ENCODE measurements at regions not wholly inside any gene's neighbourhood (a gene's known extent, or its start where the extent isn't known, plus 50 kb on each side); places are given as distances from the start of the nearest gene placed in this dataset.
"Not testable (repeated sequence)": the region's sequence is repeated elsewhere in the genome, so short reads cannot be mapped to it uniquely, and the experiment has no call there.

DNA sequence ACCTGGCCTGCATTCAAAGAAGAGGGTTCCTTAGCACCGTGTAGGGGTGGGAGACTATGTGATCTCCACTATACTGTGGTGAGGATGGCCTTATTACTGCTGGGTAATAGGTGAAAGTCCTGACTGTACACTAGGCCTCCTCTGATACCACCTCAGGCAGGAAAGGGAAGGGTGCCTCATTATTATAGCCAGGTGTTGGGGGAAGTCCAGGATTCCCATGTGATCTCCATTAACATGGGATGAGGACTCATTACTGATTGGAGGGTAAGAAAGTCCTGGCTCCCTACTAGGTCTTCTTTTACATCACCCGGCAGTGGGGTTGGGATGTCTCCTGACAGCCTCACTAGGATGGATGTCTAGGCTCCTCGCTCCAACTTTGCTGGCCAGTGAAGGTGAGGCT, 252.1 kb downstream of the LRIG3 start:
- DNase-seq: no peak

DNA sequence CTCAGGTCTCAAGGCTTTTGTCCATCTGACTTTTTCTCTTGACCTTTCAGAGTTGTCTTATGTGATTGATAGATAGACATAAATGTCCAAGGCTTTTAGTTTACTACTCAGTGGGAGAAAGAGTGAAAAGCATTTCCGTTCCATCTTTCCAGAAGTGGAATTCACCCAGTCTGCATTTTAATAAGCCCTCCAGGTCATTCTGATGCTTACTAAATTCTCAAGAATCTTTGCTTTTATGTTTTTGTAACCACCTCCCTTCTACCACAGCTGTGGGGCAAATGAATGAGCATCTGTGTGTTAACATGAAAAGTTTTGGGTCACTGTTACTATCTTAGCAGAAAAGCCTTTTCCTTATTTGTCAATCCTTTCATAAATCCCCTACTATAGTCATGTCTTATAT, 251.4 kb downstream of the LRIG3 start:
- no peak for DNase-seq

DNA sequence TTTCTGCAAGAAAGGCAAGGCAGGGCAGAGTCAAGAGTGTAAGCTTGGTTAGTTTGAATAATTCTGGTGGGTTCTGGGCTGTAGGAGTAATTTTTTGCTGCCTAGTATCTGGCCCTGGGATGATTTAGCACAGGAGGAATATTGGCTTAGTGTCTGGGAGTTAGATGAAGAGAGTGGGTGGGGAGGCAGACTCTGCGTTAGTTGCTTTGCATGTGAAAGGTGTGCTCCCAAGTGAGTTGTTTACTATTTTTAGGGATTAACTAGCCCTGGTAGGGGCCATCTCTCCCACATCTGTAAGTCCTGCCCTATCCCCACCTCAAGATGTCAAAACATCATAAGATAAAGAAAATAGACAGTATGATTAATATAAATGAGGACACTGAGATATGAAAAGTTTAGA, 249.7 kb downstream of the LRIG3 start:
- DNase-seq: no peak

DNA sequence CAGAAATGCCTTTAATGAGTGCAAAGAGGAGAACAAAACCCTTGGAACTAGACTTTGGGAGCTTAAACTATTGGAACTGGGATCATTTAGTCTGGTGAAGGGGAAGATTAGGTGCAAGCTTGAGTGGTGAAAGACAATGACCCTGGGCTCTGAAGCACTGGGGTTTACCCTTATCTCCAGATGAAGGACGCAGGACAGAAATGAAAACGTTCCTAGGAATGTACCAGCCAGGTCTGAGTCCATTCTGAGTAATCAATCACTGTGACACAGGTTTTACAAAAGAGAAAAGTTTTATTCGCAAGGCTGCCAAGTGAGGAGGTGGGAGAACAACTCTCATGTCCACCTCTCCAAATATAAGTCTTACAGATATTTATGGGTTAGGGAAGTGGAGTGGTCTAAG, 249.1 kb downstream of the LRIG3 start:
- no peak for DNase-seq

DNA sequence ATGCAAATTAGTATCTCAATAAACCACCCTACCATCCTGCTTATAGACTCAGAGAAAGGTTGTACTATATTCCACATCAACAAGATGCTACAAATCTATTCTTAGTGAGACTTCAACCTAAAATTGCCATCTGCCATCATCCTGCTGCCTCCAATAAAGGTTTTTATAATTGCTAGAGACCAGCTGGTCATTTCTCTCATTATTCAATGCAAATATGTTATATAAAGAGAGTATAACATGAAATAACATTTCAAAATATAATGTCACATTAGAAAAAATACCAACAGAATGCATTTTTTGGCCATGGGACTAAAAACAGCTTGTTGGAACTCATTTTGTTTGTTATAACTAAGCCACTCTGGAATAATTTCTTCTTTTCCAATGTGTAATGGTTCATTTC, 247.3 kb downstream of the LRIG3 start:
- no peak for DNase-seq

DNA sequence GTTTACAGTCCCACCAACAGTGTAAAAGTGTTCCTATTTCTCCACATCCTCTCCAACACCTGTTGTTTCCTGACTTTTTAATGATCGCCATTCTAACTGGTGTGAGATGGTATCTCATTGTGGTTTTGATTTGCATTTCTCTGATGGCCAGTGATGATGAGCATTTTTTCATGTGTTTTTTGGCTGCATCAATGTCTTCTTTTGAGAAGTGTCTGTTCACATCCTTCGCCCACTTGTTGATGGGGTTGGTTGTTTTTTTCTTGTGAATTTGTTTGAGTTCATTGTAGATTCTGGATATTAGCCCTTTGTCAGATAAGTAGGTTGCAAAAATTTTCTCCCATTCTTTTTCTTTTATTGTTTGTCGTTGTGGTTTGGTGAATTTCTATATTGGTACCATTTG, 242.5 kb downstream of the LRIG3 start:
- DNase-seq: not testable (repeated sequence)

DNA sequence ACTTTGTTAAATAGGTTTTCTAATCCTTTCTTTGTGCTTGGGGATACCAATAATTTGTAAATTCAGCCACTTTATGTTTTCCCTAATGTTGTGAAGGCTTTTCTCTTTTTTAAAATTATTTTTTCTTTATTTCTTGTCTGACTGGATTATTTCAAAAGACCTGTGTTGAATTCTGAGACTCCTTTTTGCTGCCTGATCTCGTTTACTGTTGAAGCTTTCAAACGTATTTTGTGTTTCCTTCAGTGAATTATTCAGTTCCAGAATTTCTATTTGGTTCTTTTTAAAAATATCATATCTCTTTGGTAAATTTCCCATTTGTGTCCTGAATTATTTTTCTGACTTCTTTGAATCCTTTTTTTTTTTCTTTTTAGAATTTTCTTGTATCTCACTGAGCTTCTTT, 241.6 kb downstream of the LRIG3 start:
- DNase-seq: no peak

DNA sequence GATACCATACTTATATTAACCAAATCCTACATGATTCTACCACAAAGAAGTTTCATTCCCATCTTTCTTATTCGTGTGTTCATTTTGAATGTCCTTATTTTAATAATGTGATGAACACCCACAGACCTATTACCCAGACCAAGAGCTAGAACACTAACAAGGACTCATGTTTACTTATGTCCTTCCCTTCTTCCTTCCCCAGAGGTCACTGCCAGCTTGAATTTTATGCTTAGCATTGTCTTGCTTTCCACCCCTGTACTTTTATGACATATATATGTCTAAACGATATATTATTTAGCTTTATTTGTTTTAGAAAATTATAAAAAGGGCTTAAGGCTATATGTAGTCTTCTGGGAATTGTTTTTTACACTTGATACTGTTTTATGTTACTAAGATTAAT, 238.6 kb downstream of the LRIG3 start:
- no peak for DNase-seq

DNA sequence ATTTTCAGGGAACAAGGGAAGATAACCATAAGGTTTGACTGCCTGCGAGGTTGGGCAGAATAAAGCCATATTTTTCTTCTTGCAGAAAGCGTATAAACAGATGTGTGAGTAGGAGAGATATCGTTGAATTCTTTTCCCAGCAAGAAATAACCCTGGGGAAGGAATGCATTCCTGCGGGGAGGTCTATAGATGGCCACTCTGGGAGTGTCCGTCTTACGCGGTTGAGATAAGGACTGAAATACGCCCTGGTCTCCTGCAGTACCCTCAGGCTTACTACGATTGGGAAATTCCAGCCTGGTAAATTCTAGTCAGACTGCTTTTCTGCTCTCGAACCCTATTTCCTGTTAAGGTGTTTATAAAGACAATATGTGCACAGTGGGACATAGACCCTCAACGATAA, 225.0 kb downstream of the LRIG3 start:
- no peak for DNase-seq

DNA sequence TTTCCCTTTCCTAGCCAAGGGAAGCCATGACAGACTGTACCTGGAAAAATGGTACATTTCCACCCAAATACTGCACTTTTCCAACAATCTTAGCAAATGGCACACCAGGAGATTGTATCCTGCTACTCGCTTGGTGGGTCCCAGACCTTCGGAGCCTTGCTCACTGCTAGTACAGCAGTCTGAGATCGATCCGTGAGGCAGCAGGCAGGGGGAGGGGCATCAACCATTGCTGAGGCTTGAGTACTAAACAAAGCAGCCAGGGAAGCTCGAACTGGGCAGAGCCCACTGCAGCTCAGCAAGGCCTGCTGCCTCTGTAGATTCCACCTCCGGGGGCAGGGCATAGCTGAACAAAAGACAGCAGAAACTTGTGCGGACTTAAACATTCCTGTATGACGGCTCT, 218.8 kb downstream of the LRIG3 start:
- no peak for DNase-seq

DNA sequence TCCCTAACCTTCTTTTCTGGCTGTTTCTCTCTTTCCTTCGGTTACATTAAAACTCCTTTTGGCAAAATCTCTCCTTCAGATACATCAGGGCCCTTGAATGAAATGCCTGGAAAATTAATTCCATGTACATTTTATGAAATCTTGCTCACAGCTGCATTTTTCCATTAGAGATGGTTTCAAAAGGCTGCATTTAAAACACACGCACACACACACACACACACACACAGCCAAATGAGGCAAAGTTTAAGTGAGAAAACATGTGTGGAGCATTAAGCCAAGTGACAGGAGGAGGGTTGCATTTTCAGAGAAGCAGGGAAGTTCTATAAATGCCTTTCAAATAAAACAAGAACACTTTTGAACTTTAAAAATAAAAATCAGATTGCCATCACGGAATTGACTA, 216.4 kb downstream of the LRIG3 start:
- DNase-seq: no peak

DNA sequence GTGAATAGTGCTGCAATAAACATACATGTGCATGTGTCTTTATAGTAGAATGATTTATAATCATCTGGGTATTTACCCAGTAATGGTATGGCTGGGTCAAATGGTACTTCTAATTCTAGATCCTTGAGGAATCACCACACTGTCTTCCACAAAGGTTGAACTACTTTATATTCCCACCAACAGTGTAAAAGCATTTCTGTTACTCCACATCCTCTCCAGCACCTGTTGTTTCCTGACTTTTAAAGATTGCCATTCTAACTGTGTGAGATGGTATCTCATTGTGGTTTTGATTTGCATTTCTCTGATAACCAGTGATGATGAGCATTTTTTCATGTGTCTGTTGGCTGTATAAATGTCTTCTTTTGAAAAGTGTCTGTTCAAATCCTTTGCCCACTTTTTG, 215.5 kb downstream of the LRIG3 start:
- DNase-seq: not testable (repeated sequence)

DNA sequence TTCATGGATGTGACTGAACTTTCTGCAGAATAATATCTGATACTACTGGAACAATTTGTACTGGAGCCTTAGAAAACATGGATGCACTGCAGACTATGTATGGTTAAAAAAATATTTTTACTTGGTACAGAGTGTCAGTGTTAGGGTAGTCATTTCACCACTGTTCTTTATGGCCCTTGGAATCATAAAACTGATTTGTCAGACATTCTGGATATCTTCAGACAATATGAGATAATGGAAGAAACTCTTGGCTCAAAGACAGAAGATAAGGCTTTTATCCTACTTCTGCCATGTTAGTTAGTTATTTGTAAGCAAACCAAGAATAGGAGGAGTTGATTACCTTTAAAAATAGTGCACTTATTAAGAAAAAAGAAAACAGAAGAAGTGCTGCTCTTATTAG, 209.4 kb downstream of the LRIG3 start:
- DNase-seq: no peak

DNA sequence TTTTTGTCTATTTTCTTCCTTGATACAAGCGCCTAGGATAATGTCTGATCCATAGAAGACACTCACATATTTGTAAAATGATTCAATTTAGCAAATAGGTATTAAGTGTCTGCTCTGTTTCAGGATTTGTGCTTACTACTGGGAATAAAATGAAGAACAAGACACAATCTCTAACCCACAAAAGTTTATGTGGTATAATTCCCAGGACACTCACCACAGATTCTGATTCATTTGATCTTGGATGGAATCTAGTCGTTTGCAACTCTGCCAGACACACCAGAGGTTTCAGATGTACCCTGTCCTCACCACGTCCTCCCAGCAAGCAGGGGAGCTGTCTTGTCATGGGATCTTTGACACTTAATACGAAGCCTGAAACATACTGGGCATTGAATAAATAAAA, 208.3 kb downstream of the LRIG3 start:
- no peak for DNase-seq

DNA sequence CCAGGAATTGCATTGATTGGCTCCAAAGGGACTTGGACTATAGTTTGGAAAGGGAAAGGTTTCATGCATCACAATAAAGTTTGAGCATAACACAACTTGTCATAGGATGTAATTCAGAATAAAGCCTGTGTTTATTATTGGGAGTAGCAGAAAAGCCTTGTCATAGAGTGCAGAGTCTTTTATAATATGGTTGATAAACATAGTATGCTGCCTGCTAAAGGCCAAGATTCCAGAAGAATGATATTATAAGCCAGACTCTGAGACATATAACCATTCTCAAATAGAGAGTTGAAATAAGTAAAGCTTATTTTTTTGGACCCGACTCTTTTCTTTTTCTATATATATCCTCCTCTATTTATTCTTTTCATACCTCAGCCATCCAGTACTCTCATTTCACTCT, 207.3 kb downstream of the LRIG3 start:
- DNase-seq: no peak

DNA sequence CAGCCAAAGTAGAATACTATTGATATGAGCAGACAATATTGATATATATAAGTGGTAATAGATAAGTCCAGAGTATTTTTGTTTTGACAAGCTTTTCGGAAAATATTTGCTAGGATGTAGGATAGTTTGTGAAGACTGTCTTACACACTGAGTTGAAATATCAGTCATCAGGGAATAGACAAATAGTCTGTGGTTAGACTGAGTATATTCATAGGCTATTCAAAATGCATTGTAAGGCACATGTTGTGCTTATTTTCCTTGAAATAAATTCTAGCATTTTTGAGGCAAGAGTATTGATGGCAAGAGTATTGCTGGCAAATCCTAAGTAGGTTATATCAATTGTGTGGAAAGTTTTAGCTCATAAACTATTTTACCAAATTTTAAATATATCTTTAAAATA, 201.1 kb downstream of the LRIG3 start:
- no peak for DNase-seq

DNA sequence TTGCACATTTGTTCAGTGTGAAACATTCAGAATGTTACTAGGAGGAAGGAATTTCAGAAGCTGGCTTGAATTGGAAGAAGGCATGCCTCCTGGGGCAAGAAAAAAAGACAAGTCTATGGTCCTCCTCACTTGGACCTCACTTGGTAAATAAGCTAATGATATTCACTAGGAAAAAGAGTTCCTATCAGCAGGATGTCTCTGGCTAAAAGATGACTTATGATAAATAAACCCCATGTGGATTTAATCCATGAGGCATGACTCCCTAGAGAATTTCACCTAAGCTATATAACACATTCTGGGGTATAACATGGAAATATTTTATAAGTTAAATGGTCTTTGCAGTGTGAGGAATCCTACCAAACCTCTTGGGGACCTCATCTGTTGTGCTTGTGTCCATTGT, 199.9 kb downstream of the LRIG3 start:
- DNase-seq: no peak

DNA sequence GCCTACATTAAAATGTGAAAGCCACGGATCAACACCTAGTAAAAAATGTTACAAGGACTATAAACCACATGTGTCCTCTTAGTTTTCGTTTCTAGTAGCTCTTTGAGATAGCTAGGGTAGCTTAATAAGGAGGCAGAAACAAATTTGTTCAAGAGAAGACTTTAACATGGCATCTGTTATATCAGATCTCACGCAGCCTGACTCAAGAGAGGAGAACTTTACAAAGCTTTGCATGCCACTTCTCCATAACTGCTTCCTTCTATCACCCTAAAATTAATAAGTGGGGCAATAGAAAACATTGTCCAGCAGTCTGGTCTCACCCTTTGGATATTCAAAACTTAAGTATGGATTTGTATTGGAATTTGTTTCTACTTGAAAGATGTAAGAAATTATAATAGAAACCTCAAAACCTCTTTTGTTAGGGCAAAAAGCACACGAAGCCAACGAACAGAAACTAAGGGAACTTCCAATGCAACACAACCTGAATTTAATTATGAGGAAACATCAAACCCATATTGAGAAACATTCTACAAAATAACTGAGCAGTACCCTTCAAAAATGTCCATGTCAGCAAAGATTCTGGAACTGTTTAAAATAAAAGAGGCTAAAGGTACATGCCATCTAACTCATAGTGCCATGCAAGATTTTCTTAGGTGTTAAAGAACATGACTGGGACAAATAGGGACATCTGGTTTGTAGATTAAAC, 194.8 kb downstream of the LRIG3 start:
- no peak for DNase-seq

DNA sequence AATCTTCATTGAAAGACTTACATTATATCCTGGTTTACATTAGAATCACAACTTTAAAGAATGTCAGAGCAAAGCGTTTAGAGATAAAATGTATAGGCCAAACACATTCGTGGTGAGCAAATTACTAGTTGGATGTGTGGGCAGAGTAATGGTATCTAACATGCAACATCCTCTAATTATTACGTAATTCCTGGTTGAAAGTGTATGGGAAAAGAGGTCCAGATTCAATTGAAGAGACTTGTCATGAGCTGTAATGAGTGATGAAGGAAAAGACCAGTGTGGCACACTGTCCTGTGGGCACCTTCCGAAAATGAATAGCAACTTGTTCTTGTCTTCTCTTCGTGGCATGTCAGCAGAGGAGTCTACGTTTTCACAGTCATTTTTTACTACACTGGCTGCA, 192.8 kb downstream of the LRIG3 start:
- no peak for DNase-seq

DNA sequence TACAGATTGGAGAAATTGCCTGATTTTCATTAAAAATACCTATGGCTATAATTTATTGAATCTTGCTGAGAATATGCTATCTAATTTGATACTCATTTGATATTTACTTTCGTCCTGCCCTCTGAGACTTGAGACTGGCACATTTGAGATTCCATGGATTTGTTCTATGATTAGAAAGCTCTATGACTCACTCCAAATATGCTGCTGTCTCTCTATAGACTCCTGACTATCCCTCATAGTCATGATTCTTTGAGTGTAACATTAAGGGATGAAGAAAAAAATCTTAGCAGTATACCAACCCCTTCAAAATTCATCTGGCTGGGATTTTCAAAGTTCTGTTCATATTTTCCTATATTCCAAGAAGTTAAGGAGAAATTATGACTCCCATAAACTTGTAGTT, 191.9 kb downstream of the LRIG3 start:
- DNase-seq: no peak

DNA sequence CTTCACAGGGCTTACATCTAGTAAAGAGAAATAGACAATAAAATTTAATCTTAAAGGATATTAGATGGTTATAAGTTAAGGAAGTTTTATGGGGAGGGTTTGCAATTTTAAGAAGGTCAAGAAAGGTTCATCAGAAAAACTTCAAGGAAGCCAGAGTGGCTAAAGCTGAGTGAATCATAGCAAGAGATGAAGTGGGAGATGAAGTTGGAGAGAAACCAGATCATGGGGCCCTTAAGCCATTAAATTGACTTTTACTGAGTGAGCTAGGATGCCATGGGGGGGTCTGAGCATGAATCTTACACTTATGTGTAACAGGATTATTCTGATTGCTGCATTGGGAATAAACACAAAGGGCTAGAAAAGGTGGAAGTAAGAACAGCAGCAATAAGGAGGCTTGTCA, 189.2 kb downstream of the LRIG3 start:
- no peak for DNase-seq

DNA sequence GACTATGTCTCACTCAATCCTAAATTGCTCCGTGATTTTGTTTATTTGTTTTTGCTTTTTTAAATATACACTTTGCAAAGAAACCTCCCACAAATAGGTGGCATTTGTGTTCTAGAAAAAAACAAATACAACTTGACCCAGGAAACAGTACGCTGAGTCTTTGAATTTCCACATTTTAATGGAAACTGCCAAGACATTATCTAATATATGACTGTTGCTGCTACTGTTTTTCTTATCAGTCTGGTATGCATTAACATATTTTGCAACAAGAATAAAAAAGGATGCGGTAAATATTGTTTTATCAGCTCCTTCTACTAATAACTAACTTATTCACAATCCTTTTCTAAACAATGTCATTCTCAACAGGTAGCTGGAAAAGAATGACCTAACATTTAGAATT, 187.4 kb downstream of the LRIG3 start:
- DNase-seq: no peak

DNA sequence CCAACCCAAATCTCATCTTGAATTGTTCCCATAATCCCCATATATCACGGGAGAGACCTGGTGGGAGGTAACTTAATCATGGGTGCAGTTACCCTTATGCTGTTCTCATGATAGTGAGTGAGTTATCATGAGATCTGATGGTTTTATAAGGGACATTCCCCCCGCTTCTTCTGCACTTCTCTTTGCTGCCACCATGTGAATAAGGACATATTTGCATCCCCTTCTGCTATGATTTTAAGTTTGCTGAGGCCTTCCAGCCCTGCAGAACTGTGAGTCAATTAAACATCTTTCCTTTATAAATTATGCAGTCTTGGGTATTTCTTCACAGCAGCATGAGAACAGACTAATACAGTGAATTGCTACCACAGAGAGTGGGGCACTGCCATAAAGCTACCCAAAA, 179.1 kb downstream of the LRIG3 start:
- no peak for DNase-seq

DNA sequence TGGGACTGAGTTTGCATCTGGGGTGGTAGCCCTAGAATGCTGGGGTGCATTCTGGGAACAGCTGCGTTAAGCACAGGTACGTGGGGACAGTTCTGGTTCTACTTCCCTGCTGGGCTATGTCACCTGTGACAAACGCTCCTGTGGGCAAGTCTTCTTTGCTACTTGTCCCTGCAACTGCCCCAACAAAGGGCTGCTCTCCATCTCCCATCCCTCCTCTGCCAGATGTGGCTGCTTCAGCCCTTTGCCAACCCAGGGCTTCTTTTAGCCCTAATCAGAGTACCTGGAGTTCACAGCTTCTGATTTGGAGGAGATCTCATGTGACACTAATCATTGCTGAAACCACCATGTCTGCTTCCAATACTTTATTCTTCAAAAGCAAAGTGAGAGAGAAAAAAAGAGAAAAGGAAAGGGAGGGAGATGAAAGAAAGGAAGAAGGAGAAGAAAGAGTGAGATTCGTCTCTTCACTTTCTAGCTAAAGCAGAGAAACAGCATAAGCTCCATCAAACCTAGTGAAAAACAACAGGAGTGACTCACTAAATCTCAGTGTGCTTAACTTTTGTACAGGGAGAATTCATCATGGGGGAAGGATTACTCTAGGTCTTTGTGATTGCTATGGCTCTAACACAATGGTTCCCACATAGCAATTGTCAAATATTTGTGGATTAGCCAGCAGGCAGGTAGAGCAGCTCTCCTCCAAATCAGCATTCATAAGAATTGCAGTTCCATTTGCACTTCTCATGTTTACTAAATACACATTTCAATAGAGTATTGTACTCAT, 174.8 kb downstream of the LRIG3 start:
- DNase-seq: no peak

DNA sequence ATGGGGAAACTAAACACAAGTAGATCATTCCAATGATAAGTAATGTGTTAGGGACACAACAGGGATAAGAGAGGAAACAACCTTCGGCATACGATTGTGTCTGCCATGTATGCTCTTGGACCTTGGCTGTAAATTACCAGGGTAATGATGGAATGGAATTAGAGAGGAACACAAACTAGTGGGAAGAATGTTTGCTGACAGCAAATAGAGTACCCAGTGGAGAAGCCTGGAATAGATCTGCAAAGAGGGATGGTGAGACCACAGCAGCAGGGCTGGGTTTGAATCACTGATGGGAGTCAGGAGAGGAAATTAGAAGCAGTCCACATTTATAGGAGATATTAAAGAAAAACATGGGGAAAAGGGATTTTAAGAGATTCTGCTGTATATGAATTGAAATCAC, 172.8 kb downstream of the LRIG3 start:
- no peak for DNase-seq
